Ureter (tissue), 1 donor: ENCODE measurements at regions not wholly inside any gene's neighbourhood (a gene's known extent, or its start where the extent isn't known, plus 50 kb on each side); places are given as distances from the start of the nearest gene placed in this dataset.

ENCODE experiments used
- DNase-seq: peaks from one replicate; pipeline ENCODE4 v3.0.0-alpha.2; 2020; ENCODE audit warnings: low spot score
- donor health status: DM: yes; HTN: yes; CAD: no.

- no peak for DNase-seq
Observed at GRCh38 chr2:128841803-128842202, 523.1 kb upstream of the HS6ST1 start.

GRCh38 chr2:128867311-128867710, 548.6 kb upstream of the HS6ST1 start:
- DNase-seq = no peak

GRCh38 chr2:128867936-128868636, 549.4 kb upstream of the HS6ST1 start:
- no peak for DNase-seq

GRCh38 chr2:128868686-128869551, 550.3 kb upstream of the HS6ST1 start:
- no peak for DNase-seq

- no peak for DNase-seq
Observed at GRCh38 chr2:128874608-128875007, 555.9 kb upstream of the HS6ST1 start.

DNA sequence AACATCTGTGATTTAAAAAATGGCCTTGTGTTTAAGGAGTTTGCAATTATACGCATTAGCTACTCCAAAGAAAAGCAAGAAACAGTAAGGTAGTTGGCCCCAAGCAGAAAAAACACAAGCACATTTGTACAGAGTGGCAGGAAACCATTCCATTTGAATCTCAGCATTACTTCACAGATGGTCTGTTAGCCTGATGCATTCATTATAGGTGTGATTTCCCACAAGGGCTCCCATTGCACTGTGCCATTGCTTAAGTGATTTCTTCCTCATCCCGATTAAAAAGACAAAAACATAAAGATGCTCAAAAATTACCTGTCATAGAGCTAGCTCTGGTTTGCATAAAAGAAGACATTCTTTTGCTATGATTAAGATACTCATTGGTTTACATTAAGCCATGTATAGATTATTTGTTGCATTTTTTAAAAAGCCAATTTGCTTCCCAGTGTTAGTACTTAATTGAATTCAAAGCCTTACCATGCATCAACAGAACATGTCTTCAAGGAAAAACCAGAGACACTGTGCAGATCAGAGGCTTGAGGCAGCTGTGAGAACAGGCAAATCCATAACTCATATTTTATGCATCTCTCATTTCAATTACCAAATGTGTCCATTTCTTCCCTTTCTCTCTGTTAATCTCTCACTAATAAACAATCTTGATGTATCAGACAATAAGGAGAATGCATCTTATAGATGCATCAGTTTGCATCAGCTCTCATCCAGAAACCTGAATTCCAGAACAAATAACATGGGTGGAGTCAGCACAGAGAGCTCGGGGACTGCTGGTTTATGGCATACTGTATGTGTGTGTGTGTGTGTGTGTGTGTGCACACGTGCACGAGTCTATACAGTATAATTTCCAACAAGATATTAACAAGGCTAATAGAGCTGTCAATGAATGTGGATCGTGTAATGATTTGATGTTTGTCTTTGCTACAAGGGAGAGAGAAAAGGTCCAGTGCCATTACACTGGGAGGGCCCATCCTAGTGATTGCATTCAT, 558.6 kb upstream of the HS6ST1 start:
- DNase-seq = no peak

DNA sequence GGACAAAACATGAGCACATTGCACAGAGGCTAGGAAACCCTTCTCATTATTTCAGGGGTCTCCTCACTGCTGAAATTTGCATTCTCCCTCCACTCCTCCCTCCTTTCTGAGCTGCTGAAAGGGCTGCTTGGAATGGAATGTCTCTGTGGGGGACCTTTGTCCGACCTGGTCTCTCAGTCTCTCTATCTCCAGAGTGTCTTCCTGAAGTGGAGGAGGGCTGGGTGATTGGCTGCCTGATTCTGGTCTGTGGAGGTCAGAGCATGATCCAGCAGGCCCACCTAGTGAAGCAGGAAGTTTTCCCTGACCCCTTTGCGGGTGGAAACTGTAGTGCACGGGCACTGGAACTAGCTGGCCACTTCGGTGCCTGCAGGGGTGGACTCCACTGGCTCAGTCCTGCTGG, 560.5 kb upstream of the HS6ST1 start:
- no peak for DNase-seq

GRCh38 chr2:128894896-128895295, 576.2 kb upstream of the HS6ST1 start:
- no peak for DNase-seq

- no peak for DNase-seq
Observed at GRCh38 chr2:128901572-128902391, 583.1 kb upstream of the HS6ST1 start.

GRCh38 chr2:128903637-128904036, 585.0 kb upstream of the HS6ST1 start:
- no peak for DNase-seq

DNA sequence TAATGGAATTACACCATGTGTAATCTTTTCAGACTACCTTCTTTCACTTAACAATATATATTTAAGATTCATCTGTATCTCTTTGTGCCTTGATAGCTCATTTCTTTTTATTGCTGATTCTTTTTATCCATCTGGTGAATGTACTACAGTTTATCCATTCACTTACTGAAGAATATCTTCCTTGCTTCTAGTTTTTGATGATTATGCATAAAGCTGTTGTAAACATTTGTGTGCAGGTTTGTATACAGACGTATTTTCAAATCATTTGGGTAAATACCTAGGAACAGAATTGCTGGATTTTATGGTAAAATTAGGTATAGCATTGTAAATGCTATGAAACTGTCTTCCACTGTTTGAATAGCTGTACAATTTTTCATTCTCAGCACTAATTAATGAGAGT, 592.6 kb upstream of the HS6ST1 start:
- DNase-seq = no peak

DNA sequence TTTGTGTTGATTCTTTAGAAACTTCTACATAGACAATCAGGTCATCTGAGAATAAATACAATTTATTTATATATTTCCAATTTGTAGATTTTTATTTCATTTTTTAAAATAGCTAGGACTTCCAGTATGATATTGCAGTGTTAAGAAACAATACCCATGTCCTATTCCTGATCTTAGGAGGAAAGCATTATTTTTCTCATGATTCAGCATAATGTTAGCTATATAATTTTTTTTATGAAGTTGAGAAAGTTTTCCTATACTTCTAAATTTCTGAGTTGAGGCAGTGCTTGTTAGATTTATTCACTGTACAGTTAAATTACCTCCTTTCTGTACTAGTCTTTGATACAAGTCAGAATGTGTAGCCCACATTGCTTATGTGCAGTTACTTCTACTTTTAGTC, 595.7 kb upstream of the HS6ST1 start:
- no peak for DNase-seq

DNA sequence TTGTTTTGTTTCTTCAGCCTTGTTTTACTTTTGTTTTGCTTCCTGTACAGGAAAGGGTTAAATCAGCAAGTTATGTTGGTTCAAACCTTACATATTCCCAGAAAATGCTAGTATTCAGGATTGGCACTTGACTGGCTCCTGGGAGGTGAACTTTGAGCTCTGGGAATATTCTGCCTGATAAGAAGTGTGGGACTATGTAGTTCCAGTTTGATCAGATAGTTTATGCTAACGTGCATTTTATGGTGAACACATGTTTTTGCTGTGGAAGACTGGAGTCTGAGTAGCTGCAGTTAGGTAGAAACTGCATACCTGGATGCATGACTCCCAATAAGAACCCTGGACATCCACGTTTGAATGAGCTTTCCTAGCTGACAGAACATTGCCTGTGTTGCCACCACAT, 603.1 kb upstream of the HS6ST1 start:
- no peak for DNase-seq

DNA sequence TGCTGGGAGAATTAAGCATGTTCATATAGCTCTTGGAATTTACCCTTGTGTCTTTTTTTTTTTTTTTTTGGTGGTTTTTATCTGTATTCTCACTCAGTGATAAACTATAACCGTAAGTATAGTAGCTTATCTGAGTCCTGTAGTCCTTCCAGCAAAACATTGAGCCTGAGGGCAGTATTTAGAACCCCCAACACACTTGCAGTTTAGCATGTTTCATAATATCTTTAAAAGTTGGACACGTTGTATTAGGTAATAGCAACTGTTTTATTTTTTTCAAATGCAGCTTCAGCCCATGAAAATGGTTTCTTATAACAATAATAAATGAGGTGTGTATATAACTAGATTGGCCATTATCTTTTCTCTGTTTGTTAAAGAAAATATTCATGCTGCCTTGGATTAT, 603.5 kb upstream of the HS6ST1 start:
- no peak for DNase-seq

- no peak for DNase-seq
Observed at GRCh38 chr2:128925631-128926030, 607.0 kb upstream of the HS6ST1 start.

DNA sequence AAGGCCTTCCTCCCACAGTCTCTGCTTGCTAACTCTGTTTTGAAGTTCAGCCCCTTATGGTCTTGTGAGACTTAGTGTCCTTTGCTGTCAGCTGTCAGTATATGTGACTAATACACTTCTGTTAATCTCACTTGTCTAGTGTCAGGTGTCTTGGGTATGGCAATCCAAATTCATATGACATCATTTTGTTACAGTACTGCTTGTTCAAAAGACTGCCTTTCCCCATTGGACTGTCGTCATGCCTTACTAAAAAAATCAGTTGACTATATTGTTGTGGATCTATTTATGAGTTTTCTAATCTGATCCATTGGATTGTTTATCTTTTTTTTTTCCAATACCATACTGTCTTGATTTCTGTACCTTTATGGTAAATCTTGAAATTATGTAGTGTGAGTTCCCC, 611.4 kb upstream of the HS6ST1 start:
- no peak for DNase-seq

DNA sequence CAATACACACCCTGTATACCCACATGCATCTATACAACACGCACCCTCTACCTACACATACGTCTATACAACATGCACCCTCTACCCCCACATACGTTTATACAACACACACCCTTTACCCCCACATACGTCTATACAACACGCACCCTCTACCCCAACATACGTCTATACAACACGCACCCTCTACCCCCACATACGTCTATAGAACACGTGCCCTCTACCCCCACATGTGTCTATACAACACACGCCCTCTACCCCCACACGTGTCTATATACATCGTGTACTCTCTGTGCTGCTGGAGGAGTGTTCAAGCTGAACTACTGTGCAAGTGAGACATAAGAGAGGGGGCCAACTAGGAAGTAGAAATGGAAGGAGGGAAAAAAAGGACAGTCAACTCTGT, 621.7 kb upstream of the HS6ST1 start:
- no peak for DNase-seq

GRCh38 chr2:128941751-128942150, 623.1 kb upstream of the HS6ST1 start:
- no peak for DNase-seq

DNA sequence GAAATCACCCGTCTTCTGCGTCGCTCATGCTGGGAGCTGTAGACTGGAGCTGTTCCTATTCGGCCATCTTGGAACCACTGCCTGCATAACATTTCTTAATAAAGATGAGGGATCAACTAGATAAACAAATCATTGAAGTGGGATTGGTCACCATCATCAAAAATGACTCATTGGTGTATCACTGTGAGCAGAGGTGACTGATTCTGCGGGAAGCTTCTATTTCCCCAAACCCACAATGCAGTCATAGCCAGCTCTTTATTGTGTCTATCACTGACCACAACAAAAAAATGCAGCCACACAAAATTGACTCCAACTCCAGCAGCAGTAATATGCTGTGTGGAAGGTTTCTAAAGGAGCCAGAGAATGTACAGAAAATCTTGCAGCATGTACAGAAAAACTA, 630.7 kb upstream of the HS6ST1 start:
- no peak for DNase-seq

- DNase-seq = no peak
Observed at GRCh38 chr2:128950758-128951157, 632.1 kb upstream of the HS6ST1 start.

DNA sequence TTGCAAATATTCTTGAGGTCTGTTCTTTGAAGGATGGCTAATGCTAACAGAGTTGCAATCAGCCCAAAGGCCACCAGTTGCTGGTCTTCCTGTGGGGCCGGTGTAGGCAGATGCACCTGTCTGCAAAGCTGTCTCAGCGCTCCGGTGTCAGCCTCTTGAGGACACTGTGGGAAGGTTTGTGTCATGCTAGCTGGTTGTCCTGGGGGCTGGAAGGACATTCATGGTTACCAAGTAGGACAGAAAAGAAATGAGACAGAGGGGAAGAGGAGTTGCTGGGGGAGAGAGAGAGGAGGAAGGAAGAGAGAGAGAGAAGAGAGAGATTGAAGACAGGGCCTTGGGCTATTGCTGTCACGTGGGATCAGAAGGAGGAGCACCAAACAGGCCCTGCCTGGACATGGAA, 639.6 kb upstream of the HS6ST1 start:
- DNase-seq = no peak
